GM12878 (cell line): ENCODE measurements at regions not wholly inside any gene's neighbourhood (a gene's known extent, or its start where the extent isn't known, plus 50 kb on each side); places are given as distances from the start of the nearest gene placed in this dataset.

ENCODE experiments used
- ATAC-seq: fragments of 200-7000 bp; cut with Tn5 transposase; 3 replicates; pipeline ENCODE4 v1.9.1; 2020; ENCODE audit warnings: mild to moderate bottlenecking, moderate library complexity
- BruUV-seq: library from RNA; stranded (reverse); fragments of 400-500 nt; replicated peaks from 2 replicates; lab custom pipeline; 2021; lab: Mats Ljungman, UMichigan
- CTCF ChIA-PET: fragments of 300-600 bp; sonication (Branson Sonifier 250); formaldehyde crosslinking; extraction: SDS; loops from one replicate; lab custom pipeline; 2021; ENCODE audit warnings: inconsistent platforms; lab: Yijun Ruan, JAX
- POLR2A ChIA-PET: fragments of 350-600 bp; formaldehyde crosslinking; extraction: SDS; loops from one replicate; lab custom pipeline; 2021; ENCODE audit warnings: inconsistent platforms; lab: Charles Lee
- RAD21 ChIA-PET: fragments of 300-600 bp; sonication (Branson Sonifier 250); formaldehyde crosslinking; loops from one replicate; lab custom pipeline; 2023; ENCODE audit warnings: antibody characterized with exemption; ENCODE audit not compliant: unreplicated experiment; lab: Charles Lee
- SMC1A ChIA-PET: fragments of 300-600 bp; sonication (Branson Sonifier 250); formaldehyde crosslinking; loops from one replicate; lab custom pipeline; 2023; ENCODE audit not compliant: unreplicated experiment, uncharacterized antibody; lab: Charles Lee
- DNase-seq: peaks from one replicate; pipeline ENCODE4 v3.0.0-alpha.2; 2011; ENCODE audit warnings: low read depth, low spot score
- FAIRE-seq: peaks from 3 replicates; lab custom pipeline; 2011; peaks lifted over from hg19 to GRCh38; lab: Jason Lieb, UNC
- H2AFZ ChIP-seq: 2 replicates; pipeline ENCODE4 v1.6.0; 2011; ENCODE audit warnings: low read depth, low read length, control low read depth; ENCODE audit not compliant: control insufficient read depth
- H3K27ac ChIP-seq: 2 replicates; pipeline ENCODE4 v1.5.1; 2011; ENCODE audit warnings: control low read depth; ENCODE audit not compliant: control insufficient read depth, insufficient read depth
- H3K27me3 ChIP-seq, 2 experiments: replicated peaks in 1 of 2; 2 replicates each; pipeline versions ENCODE4 v1.6.0 to v1.6.1; 2011; ENCODE audit warnings: low read length in 1 of 2; ENCODE audit not compliant: control insufficient read depth in 2 of 2, insufficient read depth in 2 of 2
- H3K36me3 ChIP-seq, 2 experiments: 2 replicates each; pipeline ENCODE4 v1.5.1; 2011; ENCODE audit warnings: low read length in 1 of 2; ENCODE audit not compliant: control insufficient read depth in 2 of 2, insufficient read depth in 2 of 2
- H3K4me1 ChIP-seq: 2 replicates; pipeline ENCODE4 v1.6.1; 2011; ENCODE audit warnings: mild to moderate bottlenecking, low read length, moderate library complexity, mixed read lengths; ENCODE audit not compliant: control insufficient read depth, insufficient read depth
- H3K4me2 ChIP-seq: 2 replicates; pipeline ENCODE4 v1.6.0; 2011; ENCODE audit warnings: control low read depth; ENCODE audit not compliant: control insufficient read depth, insufficient read depth
- H3K4me3 ChIP-seq: fragments of 200-600 bp; sonication (generic); 2 replicates; pipeline ENCODE4 v1.5.1; 2016
- H3K79me2 ChIP-seq: 2 replicates; pipeline ENCODE4 v1.6.0; 2011; ENCODE audit warnings: low read length; ENCODE audit not compliant: control insufficient read depth, insufficient read depth
- H3K9ac ChIP-seq: 2 replicates; pipeline ENCODE4 v1.8.0; 2011; ENCODE audit warnings: low read length, control low read depth, mixed read lengths; ENCODE audit not compliant: control insufficient read depth, insufficient read depth
- H3K9me3 ChIP-seq: replicated peaks from 3 replicates; pipeline ENCODE4 v1.5.1; 2011; ENCODE audit warnings: mild to moderate bottlenecking, low read length; ENCODE audit not compliant: control insufficient read depth, insufficient read depth
- H4K20me1 ChIP-seq: 2 replicates; pipeline ENCODE4 v1.6.0; 2011; ENCODE audit not compliant: control insufficient read depth, insufficient read depth
- ASH2L ChIP-seq: fragments of 300-600, 200-600 bp; sonication (generic); IDR thresholded peaks from 2 replicates; pipeline ENCODE4 v1.6.1; 2017; ENCODE audit warnings: low read depth, mild to moderate bottlenecking, borderline replicate concordance
- BCL11A ChIP-seq: IDR thresholded peaks from 2 replicates; pipeline ENCODE4 v1.6.1; 2011; ENCODE audit warnings: low read depth, low read length
- CBX3 ChIP-seq: fragments of 200-600 bp; sonication (generic); IDR thresholded peaks from 2 replicates; pipeline ENCODE4 v1.6.1; 2016; ENCODE audit warnings: low read depth, borderline replicate concordance
- ESRRA ChIP-seq: IDR thresholded peaks from 2 replicates; pipeline ENCODE4 v1.6.1; 2012; ENCODE audit warnings: mild to moderate bottlenecking, low read length, improper control_type of control experiment
- HDAC6 ChIP-seq: fragments of 200-600 bp; sonication (generic); IDR thresholded peaks from one replicate; pipeline ENCODE4 v1.8.0; 2017; ENCODE audit warnings: antibody characterized with exemption; ENCODE audit not compliant: unreplicated experiment
- KDM1A ChIP-seq: fragments of 200-600 bp; sonication (generic); IDR thresholded peaks from 2 replicates; pipeline ENCODE4 v1.6.1; 2016; ENCODE audit warnings: borderline replicate concordance
- NFYB ChIP-seq: IDR thresholded peaks from 2 replicates; pipeline ENCODE4 v1.6.1; 2011; ENCODE audit warnings: low read depth, mild to moderate bottlenecking, low read length, improper control_type of control experiment, moderate library complexity; ENCODE audit not compliant: insufficient read depth
- NR2F1 ChIP-seq: fragments of 450-650 bp; conservative IDR thresholded peaks from 2 replicates; pipeline ENCODE4 v1.6.1; 2017; ENCODE audit warnings: mild to moderate bottlenecking
- RAD51 ChIP-seq: fragments of 450-650 bp; IDR thresholded peaks from 2 replicates; pipeline ENCODE4 v1.6.1; 2016; ENCODE audit warnings: moderate library complexity, mild to moderate bottlenecking, inconsistent platforms
- RELA ChIP-seq: fragments of 450-650 bp; IDR thresholded peaks from 2 replicates; pipeline ENCODE4 v1.8.0; 2014; ENCODE audit warnings: borderline replicate concordance; ENCODE audit not compliant: partially characterized antibody
- SMARCA5 ChIP-seq: fragments of 450-650 bp; IDR thresholded peaks from 2 replicates; pipeline ENCODE4 v1.6.1; 2017; ENCODE audit warnings: mild to moderate bottlenecking
- SUPT20H ChIP-seq: IDR thresholded peaks from 2 replicates; pipeline ENCODE4 v1.6.1; 2011; ENCODE audit warnings: low read depth, mild to moderate bottlenecking, low read length, moderate library complexity, borderline replicate concordance; ENCODE audit not compliant: control insufficient read depth
- TCF7 ChIP-seq: IDR thresholded peaks from 2 replicates; pipeline ENCODE4 v1.6.1; 2014; ENCODE audit warnings: antibody characterized with exemption, borderline replicate concordance
- WRNIP1 ChIP-seq: IDR thresholded peaks from 2 replicates; pipeline ENCODE4 v1.6.1; 2011; ENCODE audit warnings: low read depth, low read length, improper control_type of control experiment, borderline replicate concordance
- WGBS: methylation state at CpG from one replicate; pipeline ENCODE4 v1.1.6; 2016; ENCODE audit warnings: low lambda C conversion rate; ENCODE audit not compliant: insufficient replicate concordance, insufficient coverage; ENCODE audit errors: missing lambda C conversion rate; 5-methylcytosine and 5-hydroxymethylcytosine counted together
- in situ Hi-C: fragments of 300-500 bp; cut with MboI; formaldehyde crosslinking; loops from 9 replicates; pipeline ENCODE4 v1.14.3; 2018; ENCODE audit warnings: mixed read lengths
- intact Hi-C: fragments of 100-400 bp; cut with micrococcal nuclease; formaldehyde crosslinking; loops from one replicate; pipeline ENCODE4 v1.14.2; 2022; ENCODE audit not compliant: unreplicated experiment
- TF ChIP-seq, protein P1 (sequence below): fragments of 150-350 bp; IDR thresholded peaks from 2 replicates; pipeline ENCODE4 v1.6.1; 2014; ENCODE audit warnings: mild to moderate bottlenecking, low read depth, low read length
- TF ChIP-seq, protein P2 (sequence below): fragments of 450-650 bp; IDR thresholded peaks from 2 replicates; pipeline ENCODE4 v1.6.1; 2017; ENCODE audit warnings: mild to moderate bottlenecking

DNA sequence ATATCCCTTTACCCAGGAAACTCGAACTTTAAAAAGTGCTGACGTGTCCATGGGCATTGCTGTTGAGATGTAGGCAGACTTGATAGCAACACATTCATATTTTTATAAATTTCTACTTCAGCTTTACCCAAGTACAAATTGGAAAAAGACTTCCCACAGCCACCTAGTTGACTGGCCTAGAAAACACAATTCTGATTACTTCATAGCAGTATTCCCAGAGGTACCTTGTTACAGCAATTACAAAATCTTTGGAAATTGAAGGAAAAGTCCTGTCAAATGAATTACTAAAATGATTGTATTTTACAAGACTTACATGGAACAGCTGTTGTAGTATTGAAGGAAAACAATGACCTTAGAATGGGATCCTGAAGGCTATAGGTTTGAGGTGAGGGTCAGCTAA is 130.7 kb upstream of the NREP start (continued):
- no peak for TF ChIP-seq ESRRA
- no peak for TF ChIP-seq HDAC6
- TF ChIP-seq, protein P1, sequence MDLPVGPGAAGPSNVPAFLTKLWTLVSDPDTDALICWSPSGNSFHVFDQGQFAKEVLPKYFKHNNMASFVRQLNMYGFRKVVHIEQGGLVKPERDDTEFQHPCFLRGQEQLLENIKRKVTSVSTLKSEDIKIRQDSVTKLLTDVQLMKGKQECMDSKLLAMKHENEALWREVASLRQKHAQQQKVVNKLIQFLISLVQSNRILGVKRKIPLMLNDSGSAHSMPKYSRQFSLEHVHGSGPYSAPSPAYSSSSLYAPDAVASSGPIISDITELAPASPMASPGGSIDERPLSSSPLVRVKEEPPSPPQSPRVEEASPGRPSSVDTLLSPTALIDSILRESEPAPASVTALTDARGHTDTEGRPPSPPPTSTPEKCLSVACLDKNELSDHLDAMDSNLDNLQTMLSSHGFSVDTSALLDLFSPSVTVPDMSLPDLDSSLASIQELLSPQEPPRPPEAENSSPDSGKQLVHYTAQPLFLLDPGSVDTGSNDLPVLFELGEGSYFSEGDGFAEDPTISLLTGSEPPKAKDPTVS = no peak
- TF ChIP-seq SMARCA5 = no peak
- no peak for TF ChIP-seq RELA
- TF ChIP-seq, all 136 proteins: peak for 0

DNA sequence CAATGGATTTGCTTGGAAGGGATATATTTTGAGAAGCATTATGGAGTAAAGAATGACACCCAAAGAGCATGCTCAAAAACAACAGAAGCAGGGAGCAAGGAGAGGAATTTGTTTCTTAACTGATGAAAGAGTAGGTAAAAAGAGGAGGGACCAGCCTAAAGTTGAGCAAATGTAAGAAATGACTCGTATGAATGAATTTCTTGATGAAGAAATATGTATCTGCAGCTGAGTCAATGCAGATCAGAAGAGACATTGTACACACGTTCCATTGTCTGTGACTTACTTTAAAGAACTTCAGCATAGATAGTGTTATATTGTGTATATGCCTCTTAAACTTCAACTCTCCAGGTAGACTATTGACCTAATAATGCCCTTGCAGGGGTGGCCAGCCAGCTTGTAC is 112.7 kb upstream of the NREP start:
- no peak for FAIRE-seq
- Histone ChIP-seq H3K9ac (no peak overlapping the region), H3K36me3 (no peaks in the 10 kb centered on the region), H3K4me1 (no peaks in the 10 kb centered on the region), H3K4me3 (no peak overlapping the region), H3K27me3 (no peaks in the 10 kb centered on the region), H3K79me2 (no peaks in the 10 kb centered on the region), H3K9me3 (no peaks in the 10 kb centered on the region; the same call in 2 of the 3 replicates), H4K20me1 (no peaks in the 10 kb centered on the region), H3K4me2 (no peak overlapping the region), H2AFZ (no peak overlapping the region), H3K27ac (no peak overlapping the region)
- TF ChIP-seq SUPT20H (no peak), KDM1A (no peak), RAD51 (no peak), NFYB (no peak), ASH2L (no peak), WRNIP1 (no peak), BCL11A (no peak), ESRRA (no peak), CBX3 (no peak), TCF7 (no peak), NR2F1 (no peak), SMARCA5 (no peak)
- TF ChIP-seq, protein P2, sequence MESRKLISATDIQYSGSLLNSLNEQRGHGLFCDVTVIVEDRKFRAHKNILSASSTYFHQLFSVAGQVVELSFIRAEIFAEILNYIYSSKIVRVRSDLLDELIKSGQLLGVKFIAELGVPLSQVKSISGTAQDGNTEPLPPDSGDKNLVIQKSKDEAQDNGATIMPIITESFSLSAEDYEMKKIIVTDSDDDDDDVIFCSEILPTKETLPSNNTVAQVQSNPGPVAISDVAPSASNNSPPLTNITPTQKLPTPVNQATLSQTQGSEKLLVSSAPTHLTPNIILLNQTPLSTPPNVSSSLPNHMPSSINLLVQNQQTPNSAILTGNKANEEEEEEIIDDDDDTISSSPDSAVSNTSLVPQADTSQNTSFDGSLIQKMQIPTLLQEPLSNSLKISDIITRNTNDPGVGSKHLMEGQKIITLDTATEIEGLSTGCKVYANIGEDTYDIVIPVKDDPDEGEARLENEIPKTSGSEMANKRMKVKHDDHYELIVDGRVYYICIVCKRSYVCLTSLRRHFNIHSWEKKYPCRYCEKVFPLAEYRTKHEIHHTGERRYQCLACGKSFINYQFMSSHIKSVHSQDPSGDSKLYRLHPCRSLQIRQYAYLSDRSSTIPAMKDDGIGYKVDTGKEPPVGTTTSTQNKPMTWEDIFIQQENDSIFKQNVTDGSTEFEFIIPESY = no peak
- RAD21 ChIA-PET = no interaction called here
- ATAC-seq = no peak
- intact Hi-C loops (no loop called here), in situ Hi-C loops (no loop called here)
- no peak for DNase-seq
- BruUV-seq = no TSS peak
- SMC1A ChIA-PET = no interaction called here
- POLR2A ChIA-PET = no interaction called here
- 35% methylated on average over 2 of the region's 2 CpGs for WGBS
- CTCF ChIA-PET = interaction anchor here (0.7 kb wide), 1 partner anchor 15 kb away, joined by 3 read pairs; no protein-coding TSS in a partner anchor
